Keratinocyte (primary cell): ENCODE measurements at regions not wholly inside any gene's neighbourhood (a gene's known extent, or its start where the extent isn't known, plus 50 kb on each side); places are given as distances from the start of the nearest gene placed in this dataset.

Source experiments
- EZH2 ChIP-seq: IDR thresholded peaks from one replicate; pipeline ENCODE4 v1.6.1; 2012; ENCODE audit warnings: inconsistent platforms, mild to moderate bottlenecking, low read length, moderate library complexity
- TF ChIP-seq, protein P1 (sequence below), 3 experiments: IDR thresholded peaks in 1 of 3; conservative IDR thresholded peaks in 1 of 3; optimal IDR thresholded peaks in 1 of 3; 2 replicates in 2 of 3; 3 replicates in 1 of 3; pipeline versions ENCODE3 to v1.5.1; 2011; ENCODE audit warnings: low read length in 3 of 3, mild to moderate bottlenecking in 3 of 3, moderate library complexity in 2 of 3, control low read depth in 1 of 3, inconsistent platforms in 1 of 3; ENCODE audit not compliant: insufficient read depth in 2 of 3; ENCODE audit errors: extremely low read depth in 1 of 3

DNA sequence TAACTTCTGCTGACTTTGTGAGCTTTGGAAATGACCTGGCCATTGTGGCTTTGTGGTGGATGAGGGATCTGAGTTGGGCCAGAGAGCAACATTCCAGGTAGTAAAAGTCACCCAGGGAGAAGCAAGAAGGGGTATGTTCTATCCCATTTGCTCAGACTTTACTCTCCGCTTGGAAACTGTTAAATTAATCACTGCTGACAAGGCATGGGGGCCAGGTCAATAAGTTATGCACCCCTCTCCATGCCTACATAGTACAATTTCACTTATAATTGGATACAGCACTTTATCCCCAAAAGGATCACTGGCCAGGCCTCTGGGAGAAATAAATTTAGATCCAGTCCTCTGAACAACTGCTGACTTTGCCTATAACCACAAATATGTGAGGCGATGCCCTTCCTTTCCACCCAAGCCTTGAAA, 92.1 kb downstream of the RPRM start:
- TF ChIP-seq, protein P1, sequence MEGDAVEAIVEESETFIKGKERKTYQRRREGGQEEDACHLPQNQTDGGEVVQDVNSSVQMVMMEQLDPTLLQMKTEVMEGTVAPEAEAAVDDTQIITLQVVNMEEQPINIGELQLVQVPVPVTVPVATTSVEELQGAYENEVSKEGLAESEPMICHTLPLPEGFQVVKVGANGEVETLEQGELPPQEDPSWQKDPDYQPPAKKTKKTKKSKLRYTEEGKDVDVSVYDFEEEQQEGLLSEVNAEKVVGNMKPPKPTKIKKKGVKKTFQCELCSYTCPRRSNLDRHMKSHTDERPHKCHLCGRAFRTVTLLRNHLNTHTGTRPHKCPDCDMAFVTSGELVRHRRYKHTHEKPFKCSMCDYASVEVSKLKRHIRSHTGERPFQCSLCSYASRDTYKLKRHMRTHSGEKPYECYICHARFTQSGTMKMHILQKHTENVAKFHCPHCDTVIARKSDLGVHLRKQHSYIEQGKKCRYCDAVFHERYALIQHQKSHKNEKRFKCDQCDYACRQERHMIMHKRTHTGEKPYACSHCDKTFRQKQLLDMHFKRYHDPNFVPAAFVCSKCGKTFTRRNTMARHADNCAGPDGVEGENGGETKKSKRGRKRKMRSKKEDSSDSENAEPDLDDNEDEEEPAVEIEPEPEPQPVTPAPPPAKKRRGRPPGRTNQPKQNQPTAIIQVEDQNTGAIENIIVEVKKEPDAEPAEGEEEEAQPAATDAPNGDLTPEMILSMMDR (optimal IDR thresholded peaks at IDR 0.05 in 1 of 3, IDR thresholded peaks at IDR 0.05 in 1 of 3, conservative IDR thresholded peaks at IDR 0.05 in 1 of 3; ENCODE audit: extremely low read depth in 1 of 3, insufficient read depth in 2 of 3, low read length in 3 of 3), result no peak
- TF ChIP-seq EZH2, result no peak
